K562 (cell line): ENCODE measurements at regions not wholly inside any gene's neighbourhood (a gene's known extent, or its start where the extent isn't known, plus 50 kb on each side); places are given as distances from the start of the nearest gene placed in this dataset.

ENCODE experiments used
- CTCF ChIP-seq, 3 experiments: IDR thresholded peaks in 2 of 3; conservative IDR thresholded peaks in 1 of 3; 2 replicates each; pipeline ENCODE4 v1.5.1; 2011 to 2012; ENCODE audit warnings: low read length in 3 of 3, mild to moderate bottlenecking in 3 of 3, control low read depth in 2 of 3, improper control_type of control experiment in 1 of 3, inconsistent platforms in 1 of 3, low read depth in 1 of 3, mixed read lengths in 1 of 3, moderate library complexity in 1 of 3; ENCODE audit not compliant: insufficient read depth in 2 of 3
- MAFK ChIP-seq: IDR thresholded peaks from 2 replicates; pipeline ENCODE4 v1.6.1; 2011; ENCODE audit warnings: low read length, improper control_type of control experiment
- POLR2A ChIP-seq: fragments of 450-650 bp; conservative IDR thresholded peaks from 2 replicates; pipeline ENCODE4 v1.6.1; 2016
- POLR2AphosphoS5 ChIP-seq: IDR thresholded peaks from 2 replicates; pipeline ENCODE4 v1.6.1; 2011; ENCODE audit warnings: mild to moderate bottlenecking, low read depth, low read length, moderate library complexity; ENCODE audit not compliant: control insufficient read depth, insufficient read depth
- RNF2 ChIP-seq: sonication (generic); IDR thresholded peaks from 2 replicates; pipeline ENCODE4 v1.6.1; 2016
- SIN3A ChIP-seq, 2 experiments: fragments of 150-350 bp in 1 of 2; IDR thresholded peaks; 2 replicates each; pipeline ENCODE4 v1.6.1; 2011 to 2016; ENCODE audit warnings: borderline replicate concordance in 2 of 2, low read depth in 2 of 2, low read length in 2 of 2, mild to moderate bottlenecking in 2 of 2, moderate library complexity in 2 of 2; ENCODE audit not compliant: control insufficient read depth in 1 of 2
- SMAD3 ChIP-seq: fragments of 450-650 bp; formaldehyde crosslinking; conservative IDR thresholded peaks from 2 replicates; pipeline ENCODE4 v1.4.0; 2020; ENCODE audit warnings: mild to moderate bottlenecking
- SMARCE1 ChIP-seq: fragments of 450-650 bp; IDR thresholded peaks from 2 replicates; pipeline ENCODE4 v1.7.1; 2016; ENCODE audit warnings: mild to moderate bottlenecking
- SPI1 ChIP-seq: IDR thresholded peaks from 2 replicates; pipeline ENCODE4 v1.6.1; 2011; ENCODE audit warnings: low read depth, low read length, control low read depth, borderline replicate concordance
- TAF1 ChIP-seq: IDR thresholded peaks from 2 replicates; pipeline ENCODE4 v1.6.1; 2011; ENCODE audit warnings: mild to moderate bottlenecking, low read length, moderate library complexity; ENCODE audit not compliant: insufficient read depth, control insufficient read depth, severe bottlenecking; ENCODE audit errors: extremely low read depth
- ZNF263 ChIP-seq: sonication (generic); formaldehyde crosslinking; IDR thresholded peaks from 2 replicates; pipeline ENCODE4 v1.8.0; 2022; ENCODE audit warnings: mild to moderate bottlenecking, missing genetic modification reagents, borderline replicate concordance
- TF ChIP-seq, protein P1 (sequence below): sonication (generic); formaldehyde crosslinking; IDR thresholded peaks from 2 replicates; pipeline ENCODE4 v1.8.1; 2023; ENCODE audit warnings: missing genetic modification reagents, mild to moderate bottlenecking, borderline replicate concordance
- TF ChIP-seq, protein P2 (sequence below): fragments of 450-650 bp; formaldehyde crosslinking; IDR thresholded peaks from 2 replicates; pipeline ENCODE4 v1.4.0; 2022; ENCODE audit warnings: missing genetic modification characterization
- TF ChIP-seq, protein P3 (sequence below): conservative IDR thresholded peaks from 2 replicates; pipeline ENCODE4 v1.6.1; 2011; ENCODE audit warnings: low read depth, mild to moderate bottlenecking, low read length; ENCODE audit not compliant: control insufficient read depth

DNA sequence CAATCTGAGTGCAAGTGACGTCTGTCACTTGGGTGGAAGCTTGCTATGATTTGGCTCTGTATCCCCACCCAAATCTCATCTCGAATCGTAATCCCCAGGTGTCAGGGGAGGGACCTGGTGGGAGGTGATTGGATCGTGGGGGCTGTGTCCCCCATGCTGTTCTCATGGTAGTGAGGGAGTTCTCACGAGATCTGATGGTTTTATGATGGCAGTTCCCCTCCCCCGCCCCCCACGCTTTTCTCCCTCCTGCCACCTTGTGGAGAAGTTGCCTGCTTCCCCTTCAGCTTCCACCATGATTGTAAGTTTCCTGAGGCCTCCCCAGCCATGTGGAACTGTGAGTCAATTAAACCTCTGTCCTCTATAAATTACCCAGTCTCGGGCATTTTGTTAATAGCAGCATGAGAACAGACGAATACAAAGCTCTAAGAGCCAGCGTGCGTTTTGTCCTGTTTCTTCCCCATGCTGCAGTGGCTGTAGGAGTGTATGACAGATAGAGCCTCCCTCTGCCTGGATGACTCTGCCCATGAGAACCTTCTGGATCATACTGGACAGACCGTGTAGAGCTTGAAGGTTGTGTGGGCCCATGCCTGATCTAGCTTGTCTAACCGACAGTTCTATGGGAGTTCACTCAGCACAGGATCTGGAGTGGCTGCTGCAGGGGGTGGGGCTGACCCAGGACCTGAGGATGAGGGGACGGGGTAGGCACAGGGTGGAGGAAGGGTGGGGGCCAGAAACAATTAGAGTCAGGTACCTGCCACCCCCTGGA is 139.7 kb upstream of the ERRFI1 start:
- TF ChIP-seq RNF2: no peak
- peak; percentile 36 to 50 (median 47); a peak in 5 of 6 replicates for TF ChIP-seq CTCF (IDR thresholded peaks at IDR 0.05 in 2 of 3, conservative IDR thresholded peaks at IDR 0.05 in 1 of 3; ENCODE audit: insufficient read depth in 2 of 3, low read depth in 1 of 3, low read length in 3 of 3)
- TF ChIP-seq SPI1: no peak
- no peak for TF ChIP-seq SMARCE1
- no peak for TF ChIP-seq TAF1
- no peak for TF ChIP-seq SMAD3
- TF ChIP-seq, protein P1, sequence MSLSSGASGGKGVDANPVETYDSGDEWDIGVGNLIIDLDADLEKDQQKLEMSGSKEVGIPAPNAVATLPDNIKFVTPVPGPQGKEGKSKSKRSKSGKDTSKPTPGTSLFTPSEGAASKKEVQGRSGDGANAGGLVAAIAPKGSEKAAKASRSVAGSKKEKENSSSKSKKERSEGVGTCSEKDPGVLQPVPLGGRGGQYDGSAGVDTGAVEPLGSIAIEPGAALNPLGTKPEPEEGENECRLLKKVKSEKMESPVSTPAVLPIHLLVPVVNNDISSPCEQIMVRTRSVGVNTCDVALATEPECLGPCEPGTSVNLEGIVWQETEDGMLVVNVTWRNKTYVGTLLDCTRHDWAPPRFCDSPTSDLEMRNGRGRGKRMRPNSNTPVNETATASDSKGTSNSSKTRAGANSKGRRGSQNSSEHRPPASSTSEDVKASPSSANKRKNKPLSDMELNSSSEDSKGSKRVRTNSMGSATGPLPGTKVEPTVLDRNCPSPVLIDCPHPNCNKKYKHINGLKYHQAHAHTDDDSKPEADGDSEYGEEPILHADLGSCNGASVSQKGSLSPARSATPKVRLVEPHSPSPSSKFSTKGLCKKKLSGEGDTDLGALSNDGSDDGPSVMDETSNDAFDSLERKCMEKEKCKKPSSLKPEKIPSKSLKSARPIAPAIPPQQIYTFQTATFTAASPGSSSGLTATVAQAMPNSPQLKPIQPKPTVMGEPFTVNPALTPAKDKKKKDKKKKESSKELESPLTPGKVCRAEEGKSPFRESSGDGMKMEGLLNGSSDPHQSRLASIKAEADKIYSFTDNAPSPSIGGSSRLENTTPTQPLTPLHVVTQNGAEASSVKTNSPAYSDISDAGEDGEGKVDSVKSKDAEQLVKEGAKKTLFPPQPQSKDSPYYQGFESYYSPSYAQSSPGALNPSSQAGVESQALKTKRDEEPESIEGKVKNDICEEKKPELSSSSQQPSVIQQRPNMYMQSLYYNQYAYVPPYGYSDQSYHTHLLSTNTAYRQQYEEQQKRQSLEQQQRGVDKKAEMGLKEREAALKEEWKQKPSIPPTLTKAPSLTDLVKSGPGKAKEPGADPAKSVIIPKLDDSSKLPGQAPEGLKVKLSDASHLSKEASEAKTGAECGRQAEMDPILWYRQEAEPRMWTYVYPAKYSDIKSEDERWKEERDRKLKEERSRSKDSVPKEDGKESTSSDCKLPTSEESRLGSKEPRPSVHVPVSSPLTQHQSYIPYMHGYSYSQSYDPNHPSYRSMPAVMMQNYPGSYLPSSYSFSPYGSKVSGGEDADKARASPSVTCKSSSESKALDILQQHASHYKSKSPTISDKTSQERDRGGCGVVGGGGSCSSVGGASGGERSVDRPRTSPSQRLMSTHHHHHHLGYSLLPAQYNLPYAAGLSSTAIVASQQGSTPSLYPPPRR: no peak
- no peak for TF ChIP-seq ZNF263 (CRISPR knock-in tag)
- no peak for TF ChIP-seq POLR2A
- no peak for TF ChIP-seq MAFK
- TF ChIP-seq SIN3A (IDR thresholded peaks at IDR 0.05; ENCODE audit: borderline replicate concordance in 2 of 2, control insufficient read depth in 1 of 2, low read depth in 2 of 2, low read length in 2 of 2): no peak
- no peak for TF ChIP-seq POLR2AphosphoS5
- TF ChIP-seq, protein P2, sequence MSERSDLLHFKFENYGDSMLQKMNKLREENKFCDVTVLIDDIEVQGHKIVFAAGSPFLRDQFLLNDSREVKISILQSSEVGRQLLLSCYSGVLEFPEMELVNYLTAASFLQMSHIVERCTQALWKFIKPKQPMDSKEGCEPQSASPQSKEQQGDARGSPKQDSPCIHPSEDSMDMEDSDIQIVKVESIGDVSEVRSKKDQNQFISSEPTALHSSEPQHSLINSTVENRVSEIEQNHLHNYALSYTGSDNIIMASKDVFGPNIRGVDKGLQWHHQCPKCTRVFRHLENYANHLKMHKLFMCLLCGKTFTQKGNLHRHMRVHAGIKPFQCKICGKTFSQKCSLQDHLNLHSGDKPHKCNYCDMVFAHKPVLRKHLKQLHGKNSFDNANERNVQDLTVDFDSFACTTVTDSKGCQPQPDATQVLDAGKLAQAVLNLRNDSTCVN (CRISPR knock-in tag): no peak
- TF ChIP-seq, protein P3, sequence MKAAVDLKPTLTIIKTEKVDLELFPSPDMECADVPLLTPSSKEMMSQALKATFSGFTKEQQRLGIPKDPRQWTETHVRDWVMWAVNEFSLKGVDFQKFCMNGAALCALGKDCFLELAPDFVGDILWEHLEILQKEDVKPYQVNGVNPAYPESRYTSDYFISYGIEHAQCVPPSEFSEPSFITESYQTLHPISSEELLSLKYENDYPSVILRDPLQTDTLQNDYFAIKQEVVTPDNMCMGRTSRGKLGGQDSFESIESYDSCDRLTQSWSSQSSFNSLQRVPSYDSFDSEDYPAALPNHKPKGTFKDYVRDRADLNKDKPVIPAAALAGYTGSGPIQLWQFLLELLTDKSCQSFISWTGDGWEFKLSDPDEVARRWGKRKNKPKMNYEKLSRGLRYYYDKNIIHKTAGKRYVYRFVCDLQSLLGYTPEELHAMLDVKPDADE: no peak
